Panc1 (cell line): ENCODE measurements at regions not wholly inside any gene's neighbourhood (a gene's known extent, or its start where the extent isn't known, plus 50 kb on each side); places are given as distances from the start of the nearest gene placed in this dataset.

Experiments
- CTCF ChIP-seq: fragments of 450-650 bp; IDR thresholded peaks from 2 replicates; pipeline ENCODE4 v1.5.1; 2017; ENCODE audit warnings: mild to moderate bottlenecking
- SIN3A ChIP-seq: IDR thresholded peaks from 2 replicates; pipeline ENCODE4 v1.6.1; 2012; ENCODE audit warnings: low read depth, mild to moderate bottlenecking, low read length, moderate library complexity, borderline replicate concordance; ENCODE audit not compliant: insufficient read depth

DNA sequence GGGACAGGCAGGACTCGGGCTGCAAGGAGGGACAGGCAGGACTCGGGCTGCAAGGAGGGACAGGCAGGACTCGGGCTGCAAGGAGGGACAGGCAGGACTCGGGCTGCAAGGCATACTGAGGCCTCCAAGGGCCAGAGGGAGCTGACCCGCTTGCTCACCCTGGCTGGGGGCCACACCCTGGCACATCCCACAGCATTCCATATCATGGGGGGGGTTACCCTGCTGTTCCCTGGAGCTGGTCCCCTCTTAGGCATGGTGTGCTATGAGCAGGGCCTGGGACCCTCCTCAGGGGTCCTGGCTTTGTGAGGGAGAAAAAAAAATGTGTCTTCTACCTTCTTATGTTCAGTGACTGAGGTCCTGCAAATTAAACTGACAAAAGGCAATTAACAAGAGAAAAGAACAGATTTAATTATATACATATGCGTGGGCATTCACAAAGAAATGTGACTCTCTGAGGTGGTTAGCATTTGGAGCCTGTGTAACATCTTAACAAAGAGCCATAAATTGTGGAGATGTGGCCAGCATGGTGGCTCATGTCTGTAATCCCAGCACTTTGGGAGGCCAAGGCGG is 97.6 kb upstream of the ALDH1A3 start:
- TF ChIP-seq CTCF (no peak), SIN3A (no peak)
